ENCODE measurements at regions not wholly inside any gene's neighbourhood (a gene's known extent, or its start where the extent isn't known, plus 50 kb on each side); places are given as distances from the start of the nearest gene placed in this dataset.
"Not testable (repeated sequence)": the region's sequence is repeated elsewhere in the genome, so short reads cannot be mapped to it uniquely, and the experiment has no call there.

GRCh38 chr12:96108941-96109340 is 73.6 kb upstream of the LTA4H start:
- not testable (repeated sequence) for TF ChIP-seq CTCF (conservative IDR thresholded peaks at IDR 0.05 in 1 of 2, IDR thresholded peaks at IDR 0.05 in 1 of 2; ENCODE audit: low read depth in 1 of 2, low read length in 2 of 2); EZH2 (IDR thresholded peaks at IDR 0.05; ENCODE audit: low read length, missing control alignments)
